DOHH2 (cell line): ENCODE measurements at regions not wholly inside any gene's neighbourhood (a gene's known extent, or its start where the extent isn't known, plus 50 kb on each side); places are given as distances from the start of the nearest gene placed in this dataset.

Experiments used
- EZH2phosphoT487 ChIP-seq: fragments of 200-600 bp; sonication (generic); IDR thresholded peaks from 2 replicates; pipeline ENCODE4 v1.6.1; 2017; ENCODE audit warnings: borderline replicate concordance, mild to moderate bottlenecking, antibody characterized with exemption, low read length, moderate library complexity, mixed read lengths
- TF ChIP-seq, protein P1 (sequence below): fragments of 200-600 bp; sonication (generic); IDR thresholded peaks from one replicate; pipeline ENCODE4 v1.5.1; 2014; ENCODE audit warnings: antibody characterized with exemption, mild to moderate bottlenecking, low read depth, low read length; ENCODE audit not compliant: poor library complexity, severe bottlenecking

DNA sequence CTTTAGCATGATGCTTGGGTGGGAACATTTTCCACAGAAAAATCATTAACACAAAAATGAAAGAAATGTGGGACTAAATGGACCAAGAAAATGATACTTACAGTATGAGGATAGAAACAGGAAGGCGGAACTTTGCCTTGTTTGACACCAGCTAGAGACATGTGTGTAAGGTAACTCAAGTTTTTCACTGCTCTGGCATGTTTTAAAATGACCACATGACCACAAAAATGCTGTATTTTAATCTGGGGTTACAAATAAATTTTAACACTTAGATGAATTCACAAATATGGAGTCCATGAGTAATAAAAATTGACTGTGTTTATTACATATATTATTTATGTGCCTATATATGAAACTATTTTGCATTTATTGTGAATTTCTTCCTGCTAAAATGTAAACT, 100.9 kb upstream of the PHYHIPL start:
- TF ChIP-seq, protein P1, sequence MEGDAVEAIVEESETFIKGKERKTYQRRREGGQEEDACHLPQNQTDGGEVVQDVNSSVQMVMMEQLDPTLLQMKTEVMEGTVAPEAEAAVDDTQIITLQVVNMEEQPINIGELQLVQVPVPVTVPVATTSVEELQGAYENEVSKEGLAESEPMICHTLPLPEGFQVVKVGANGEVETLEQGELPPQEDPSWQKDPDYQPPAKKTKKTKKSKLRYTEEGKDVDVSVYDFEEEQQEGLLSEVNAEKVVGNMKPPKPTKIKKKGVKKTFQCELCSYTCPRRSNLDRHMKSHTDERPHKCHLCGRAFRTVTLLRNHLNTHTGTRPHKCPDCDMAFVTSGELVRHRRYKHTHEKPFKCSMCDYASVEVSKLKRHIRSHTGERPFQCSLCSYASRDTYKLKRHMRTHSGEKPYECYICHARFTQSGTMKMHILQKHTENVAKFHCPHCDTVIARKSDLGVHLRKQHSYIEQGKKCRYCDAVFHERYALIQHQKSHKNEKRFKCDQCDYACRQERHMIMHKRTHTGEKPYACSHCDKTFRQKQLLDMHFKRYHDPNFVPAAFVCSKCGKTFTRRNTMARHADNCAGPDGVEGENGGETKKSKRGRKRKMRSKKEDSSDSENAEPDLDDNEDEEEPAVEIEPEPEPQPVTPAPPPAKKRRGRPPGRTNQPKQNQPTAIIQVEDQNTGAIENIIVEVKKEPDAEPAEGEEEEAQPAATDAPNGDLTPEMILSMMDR, result no peak
- TF ChIP-seq EZH2phosphoT487, result no peak
